ENCODE measurements at regions not wholly inside any gene's neighbourhood (a gene's known extent, or its start where the extent isn't known, plus 50 kb on each side); places are given as distances from the start of the nearest gene placed in this dataset.

DNA sequence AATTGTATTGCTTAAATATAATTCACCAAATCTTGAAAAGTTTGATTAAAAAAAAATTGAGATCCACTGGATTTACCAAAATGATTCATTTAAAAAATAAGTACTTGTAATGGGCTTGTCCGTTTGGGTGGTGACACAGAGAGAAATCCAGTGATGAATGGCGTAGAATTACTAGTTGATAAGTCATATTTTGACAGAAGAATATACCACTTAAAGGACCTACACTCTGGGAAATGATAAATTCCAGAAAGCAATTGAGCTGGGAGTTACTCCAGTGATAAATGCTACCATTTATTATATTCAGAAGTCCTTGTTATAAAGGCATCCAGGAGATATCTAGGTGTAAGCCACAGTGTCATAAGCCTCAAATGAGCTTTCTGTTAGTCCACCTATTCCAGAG lies 141.8 kb upstream of the CFAP20DC start:
- TF ChIP-seq, protein P1, sequence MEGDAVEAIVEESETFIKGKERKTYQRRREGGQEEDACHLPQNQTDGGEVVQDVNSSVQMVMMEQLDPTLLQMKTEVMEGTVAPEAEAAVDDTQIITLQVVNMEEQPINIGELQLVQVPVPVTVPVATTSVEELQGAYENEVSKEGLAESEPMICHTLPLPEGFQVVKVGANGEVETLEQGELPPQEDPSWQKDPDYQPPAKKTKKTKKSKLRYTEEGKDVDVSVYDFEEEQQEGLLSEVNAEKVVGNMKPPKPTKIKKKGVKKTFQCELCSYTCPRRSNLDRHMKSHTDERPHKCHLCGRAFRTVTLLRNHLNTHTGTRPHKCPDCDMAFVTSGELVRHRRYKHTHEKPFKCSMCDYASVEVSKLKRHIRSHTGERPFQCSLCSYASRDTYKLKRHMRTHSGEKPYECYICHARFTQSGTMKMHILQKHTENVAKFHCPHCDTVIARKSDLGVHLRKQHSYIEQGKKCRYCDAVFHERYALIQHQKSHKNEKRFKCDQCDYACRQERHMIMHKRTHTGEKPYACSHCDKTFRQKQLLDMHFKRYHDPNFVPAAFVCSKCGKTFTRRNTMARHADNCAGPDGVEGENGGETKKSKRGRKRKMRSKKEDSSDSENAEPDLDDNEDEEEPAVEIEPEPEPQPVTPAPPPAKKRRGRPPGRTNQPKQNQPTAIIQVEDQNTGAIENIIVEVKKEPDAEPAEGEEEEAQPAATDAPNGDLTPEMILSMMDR (IDR thresholded peaks at IDR 0.05): no peak
- no peak for TF ChIP-seq POLR2A (IDR thresholded peaks at IDR 0.05)
